Naive B cell (primary cell): ENCODE measurements at regions not wholly inside any gene's neighbourhood (a gene's known extent, or its start where the extent isn't known, plus 50 kb on each side); places are given as distances from the start of the nearest gene placed in this dataset.
"Not testable (repeated sequence)": the region's sequence is repeated elsewhere in the genome, so short reads cannot be mapped to it uniquely, and the experiment has no call there.

Source experiments
- ATAC-seq, 2 donors: fragments of 150-1000 bp; cut with Tn5 transposase; 2 replicates each; pipeline ENCODE4 v1.10.0; 2021; ENCODE audit warnings: low read depth in 2 of 2, mild to moderate bottlenecking in 2 of 2, moderate library complexity in 2 of 2
- DNase-seq: peaks from one replicate; pipeline ENCODE4 v3.0.0; 2022
- H3K27ac Mint-ChIP-seq, 6 donors: one replicate each; pipeline ENCODE4 v1.8.0; 2020 to 2022; ENCODE audit warnings: mild to moderate bottlenecking in 6 of 6, mixed read lengths in 6 of 6, moderate library complexity in 5 of 6, inconsistent platforms in 2 of 6
- H3K27me3 Mint-ChIP-seq, 3 donors: one replicate each; pipeline ENCODE4 v1.8.0; 2021 to 2022; ENCODE audit warnings: mixed read lengths in 3 of 3, mild to moderate bottlenecking in 1 of 3
- H3K36me3 Mint-ChIP-seq, 2 donors: one replicate each; pipeline ENCODE4 v1.8.0; 2020 to 2022; ENCODE audit warnings: mixed read lengths in 2 of 2, inconsistent platforms in 1 of 2, mild to moderate bottlenecking in 1 of 2
- H3K4me1 Mint-ChIP-seq, 3 donors: one replicate each; pipeline ENCODE4 v1.8.0; 2020 to 2022; ENCODE audit warnings: mixed read lengths in 3 of 3, inconsistent platforms in 1 of 3, mild to moderate bottlenecking in 1 of 3, moderate library complexity in 1 of 3
- H3K4me3 Mint-ChIP-seq, 8 donors: one replicate each; pipeline ENCODE4 v1.8.0; 2020 to 2022; ENCODE audit warnings: mild to moderate bottlenecking in 8 of 8, mixed read lengths in 8 of 8, moderate library complexity in 8 of 8, inconsistent platforms in 2 of 8
- H3K9me3 Mint-ChIP-seq, 7 donors: one replicate each; pipeline ENCODE4 v1.8.0; 2020 to 2022; ENCODE audit warnings: mixed read lengths in 7 of 7, mild to moderate bottlenecking in 5 of 7, inconsistent platforms in 2 of 7, moderate library complexity in 1 of 7

GRCh38 chr6:84635081-84635761 lies 129.2 kb downstream of the TBX18 start:
- no peak overlapping the region for H3K4me3 Mint-ChIP-seq
- DNase-seq (no peak), ATAC-seq (no peak)
- no peak overlapping the region for H3K27ac Mint-ChIP-seq
- H3K27me3 Mint-ChIP-seq = no peaks in the 10 kb centered on the region
- H3K9me3 Mint-ChIP-seq = peaks cover 3 to 10% (median 6%) of the 10 kb centered on the region in 7 donors
- no peaks in the 10 kb centered on the region for H3K36me3 Mint-ChIP-seq
- H3K4me1 Mint-ChIP-seq = no peaks in the 10 kb centered on the region

GRCh38 chr6:84633771-84634170 lies 130.6 kb downstream of the TBX18 start:
- H3K9me3 Mint-ChIP-seq = peaks cover 3 to 10% (median 6%) of the 10 kb centered on the region in 7 donors
- no peak overlapping the region for H3K27ac Mint-ChIP-seq
- H3K4me3 Mint-ChIP-seq = no peak overlapping the region
- ATAC-seq (no peak), DNase-seq (no peak)
- no peaks in the 10 kb centered on the region for H3K4me1 Mint-ChIP-seq
- no peaks in the 10 kb centered on the region for H3K27me3 Mint-ChIP-seq
- no peaks in the 10 kb centered on the region for H3K36me3 Mint-ChIP-seq

- H3K27me3 Mint-ChIP-seq, H3K4me3 Mint-ChIP-seq, DNase-seq, H3K4me1 Mint-ChIP-seq, H3K27ac Mint-ChIP-seq, ATAC-seq, H3K36me3 Mint-ChIP-seq: not testable (repeated sequence)
- H3K9me3 Mint-ChIP-seq = peaks cover 2 to 11% (median 8%) of the 10 kb centered on the region in 7 donors
These were observed 137.9 kb downstream of the TBX18 start for GRCh38 chr6:84626527-84626926.

GRCh38 chr6:84625506-84625905 lies 138.9 kb downstream of the TBX18 start:
- DNase-seq (no peak), ATAC-seq (no peak)
- Mint-ChIP-seq H3K27me3 (no peaks in the 10 kb centered on the region), H3K4me1 (no peaks in the 10 kb centered on the region), H3K4me3 (no peak overlapping the region), H3K36me3 (no peaks in the 10 kb centered on the region), H3K27ac (no peak overlapping the region), H3K9me3 (peaks cover 4 to 18% (median 6%) of the 10 kb centered on the region in 7 donors)

GRCh38 chr6:84623956-84624680 lies 140.3 kb downstream of the TBX18 start:
- H3K36me3 Mint-ChIP-seq = no peaks in the 10 kb centered on the region
- H3K4me1 Mint-ChIP-seq = no peaks in the 10 kb centered on the region
- H3K9me3 Mint-ChIP-seq = peaks cover 4 to 24% (median 8%) of the 10 kb centered on the region in 7 donors
- ATAC-seq (no peak), DNase-seq (no peak)
- no peak overlapping the region for H3K4me3 Mint-ChIP-seq
- H3K27ac Mint-ChIP-seq = no peak overlapping the region
- H3K27me3 Mint-ChIP-seq = no peaks in the 10 kb centered on the region

- DNase-seq (no peak), ATAC-seq (no peak)
- Mint-ChIP-seq H3K27ac (no peak overlapping the region), H3K9me3 (peaks cover 4 to 24% (median 8%) of the 10 kb centered on the region in 7 donors), H3K36me3 (no peaks in the 10 kb centered on the region), H3K27me3 (no peaks in the 10 kb centered on the region), H3K4me1 (no peaks in the 10 kb centered on the region), H3K4me3 (no peak overlapping the region)
These were observed 145.6 kb downstream of the TBX18 start for GRCh38 chr6:84618836-84619235.

GRCh38 chr6:84618046-84618752 lies 146.2 kb downstream of the TBX18 start:
- Mint-ChIP-seq H3K27ac (no peak overlapping the region), H3K4me3 (no peak overlapping the region), H3K4me1 (no peaks in the 10 kb centered on the region), H3K9me3 (peaks cover 4 to 24% (median 8%) of the 10 kb centered on the region in 7 donors), H3K27me3 (no peaks in the 10 kb centered on the region), H3K36me3 (no peaks in the 10 kb centered on the region)
- ATAC-seq = no peak
- DNase-seq = no peak

- no peaks in the 10 kb centered on the region for H3K27me3 Mint-ChIP-seq
- DNase-seq (no peak), ATAC-seq (no peak)
- no peaks in the 10 kb centered on the region for H3K36me3 Mint-ChIP-seq
- H3K9me3 Mint-ChIP-seq = peaks cover 0 to 9% (median 4%) of the 10 kb centered on the region in 7 donors
- H3K4me1 Mint-ChIP-seq = no peaks in the 10 kb centered on the region
- H3K27ac Mint-ChIP-seq = no peak overlapping the region
- H3K4me3 Mint-ChIP-seq = no peak overlapping the region
These were observed 148.4 kb downstream of the TBX18 start for GRCh38 chr6:84615987-84616386.

GRCh38 chr6:84615113-84615850 lies 149.1 kb downstream of the TBX18 start:
- Mint-ChIP-seq H3K27me3 (no peaks in the 10 kb centered on the region), H3K36me3 (no peaks in the 10 kb centered on the region), H3K4me3 (peak overlapping the region in 1 of 8 donors; percentile 2), H3K27ac (no peak overlapping the region), H3K9me3 (peaks cover 0 to 8% (median 3%) of the 10 kb centered on the region in 7 donors), H3K4me1 (no peaks in the 10 kb centered on the region)
- DNase-seq = no peak
- no peak for ATAC-seq

- Mint-ChIP-seq H3K27me3 (no peaks in the 10 kb centered on the region), H3K4me1 (no peaks in the 10 kb centered on the region), H3K36me3 (no peaks in the 10 kb centered on the region), H3K4me3 (no peak overlapping the region), H3K27ac (no peak overlapping the region), H3K9me3 (peaks cover 0 to 4% (median 0%) of the 10 kb centered on the region in 7 donors)
- ATAC-seq (no peak), DNase-seq (no peak)
These were observed 157.5 kb downstream of the TBX18 start for GRCh38 chr6:84606860-84607259.

GRCh38 chr6:84605298-84605697 lies 159.1 kb downstream of the TBX18 start:
- H3K27ac Mint-ChIP-seq = no peak overlapping the region
- H3K4me1 Mint-ChIP-seq = no peaks in the 10 kb centered on the region
- H3K36me3 Mint-ChIP-seq = no peaks in the 10 kb centered on the region
- no peak overlapping the region for H3K4me3 Mint-ChIP-seq
- ATAC-seq = no peak
- H3K27me3 Mint-ChIP-seq = no peaks in the 10 kb centered on the region
- no peak for DNase-seq
- H3K9me3 Mint-ChIP-seq = peaks cover 0 to 4% (median 0%) of the 10 kb centered on the region in 7 donors

GRCh38 chr6:84601366-84601765 lies 163.0 kb downstream of the TBX18 start:
- no peak overlapping the region for H3K4me3 Mint-ChIP-seq
- no peaks in the 10 kb centered on the region for H3K36me3 Mint-ChIP-seq
- H3K9me3 Mint-ChIP-seq = peaks cover 0 to 4% (median 0%) of the 10 kb centered on the region in 7 donors
- DNase-seq = no peak
- no peaks in the 10 kb centered on the region for H3K27me3 Mint-ChIP-seq
- no peak for ATAC-seq
- no peak overlapping the region for H3K27ac Mint-ChIP-seq
- no peaks in the 10 kb centered on the region for H3K4me1 Mint-ChIP-seq

- Mint-ChIP-seq H3K36me3 (no peaks in the 10 kb centered on the region), H3K4me3 (no peak overlapping the region), H3K9me3 (peaks cover 0 to 4% (median 0%) of the 10 kb centered on the region in 7 donors), H3K27me3 (no peaks in the 10 kb centered on the region), H3K27ac (no peak overlapping the region), H3K4me1 (no peaks in the 10 kb centered on the region)
- ATAC-seq (no peak), DNase-seq (no peak)
These were observed 164.4 kb downstream of the TBX18 start for GRCh38 chr6:84599991-84600390.
